H1 (cell line): ENCODE measurements at regions not wholly inside any gene's neighbourhood (a gene's known extent, or its start where the extent isn't known, plus 50 kb on each side); places are given as distances from the start of the nearest gene placed in this dataset.

Experiments
- SAP30 ChIP-seq: fragments of 300-600 bp; sonication (generic); IDR thresholded peaks from 2 replicates; pipeline ENCODE4 v1.7.1; 2012; ENCODE audit warnings: low read length, moderate library complexity, mild to moderate bottlenecking, inconsistent platforms; ENCODE audit not compliant: insufficient read depth, insufficient replicate concordance

DNA sequence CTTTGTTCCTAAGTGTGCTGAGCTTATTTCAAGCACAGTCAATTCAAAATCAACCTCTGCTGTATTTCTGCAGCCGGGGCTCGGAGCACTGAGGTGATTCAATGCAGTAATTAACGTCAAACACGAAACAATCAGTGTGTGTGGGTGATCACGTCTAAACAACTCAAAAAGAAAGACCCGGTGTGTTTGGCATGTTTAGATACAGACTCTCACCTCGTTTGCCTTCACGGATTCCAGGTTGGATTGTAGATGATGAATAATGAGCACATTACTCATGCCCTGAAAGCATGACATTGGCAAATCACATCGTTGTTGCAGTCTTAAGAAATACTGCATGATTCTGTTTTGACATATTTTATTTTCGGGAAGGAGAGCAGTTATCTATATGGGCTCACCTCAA is 231.0 kb downstream of the QKI start (continued):
- no peak for TF ChIP-seq SAP30
